ENCODE measurements at regions not wholly inside any gene's neighbourhood (a gene's known extent, or its start where the extent isn't known, plus 50 kb on each side); places are given as distances from the start of the nearest gene placed in this dataset.

GRCh38 chr12:58453306-58453705 lies 467.0 kb downstream of the LRIG3 start:
- no peak for TF ChIP-seq CTCF (IDR thresholded peaks at IDR 0.05; ENCODE audit: unreplicated experiment)
- Mint-ChIP-seq H3K4me3 (no peak overlapping the region), H3K9me3 (no peaks in the 10 kb centered on the region), H3K27me3 (ENCODE audit: low read depth) (no peaks in the 10 kb centered on the region), H3K36me3 (no peaks in the 10 kb centered on the region), H3K4me1 (no peaks in the 10 kb centered on the region), H3K27ac (no peak overlapping the region)
- no peak for DNase-seq (ENCODE audit: low spot score in 2 of 2, unreplicated experiment in 2 of 2)

GRCh38 chr12:58455136-58455535 lies 465.2 kb downstream of the LRIG3 start:
- H3K27ac Mint-ChIP-seq, result no peak overlapping the region
- peaks cover 5% of the 10 kb centered on the region for H3K4me1 Mint-ChIP-seq
- no peaks in the 10 kb centered on the region for H3K27me3 Mint-ChIP-seq (ENCODE audit: low read depth)
- H3K9me3 Mint-ChIP-seq, result no peaks in the 10 kb centered on the region
- no peak overlapping the region for H3K4me3 Mint-ChIP-seq
- no peaks in the 10 kb centered on the region for H3K36me3 Mint-ChIP-seq
- no peak for TF ChIP-seq CTCF (IDR thresholded peaks at IDR 0.05; ENCODE audit: unreplicated experiment)
- DNase-seq (ENCODE audit: low spot score in 2 of 2, unreplicated experiment in 2 of 2), result no peak

GRCh38 chr12:58458102-58458501 lies 462.2 kb downstream of the LRIG3 start:
- Mint-ChIP-seq H3K4me3 (no peak overlapping the region), H3K27me3 (ENCODE audit: low read depth) (no peaks in the 10 kb centered on the region), H3K27ac (no peak overlapping the region), H3K9me3 (no peaks in the 10 kb centered on the region), H3K36me3 (no peaks in the 10 kb centered on the region), H3K4me1 (peaks cover 12% of the 10 kb centered on the region)
- DNase-seq (ENCODE audit: low spot score in 2 of 2, unreplicated experiment in 2 of 2), result no peak
- no peak for TF ChIP-seq CTCF (IDR thresholded peaks at IDR 0.05; ENCODE audit: unreplicated experiment)

- Mint-ChIP-seq H3K27me3 (ENCODE audit: low read depth) (no peaks in the 10 kb centered on the region), H3K4me3 (no peak overlapping the region), H3K36me3 (no peaks in the 10 kb centered on the region), H3K4me1 (peaks cover 12% of the 10 kb centered on the region), H3K27ac (no peak overlapping the region), H3K9me3 (no peaks in the 10 kb centered on the region)
- DNase-seq (ENCODE audit: low spot score in 2 of 2, unreplicated experiment in 2 of 2), result no peak
- no peak for TF ChIP-seq CTCF (IDR thresholded peaks at IDR 0.05; ENCODE audit: unreplicated experiment)
Observed at GRCh38 chr12:58459191-58459590, 461.1 kb downstream of the LRIG3 start.

- H3K36me3 Mint-ChIP-seq, result peaks cover 5% of the 10 kb centered on the region
- H3K4me1 Mint-ChIP-seq, result peaks cover 12% of the 10 kb centered on the region
- no peak overlapping the region for H3K27ac Mint-ChIP-seq
Observed at GRCh38 chr12:58463051-58463450, 457.3 kb downstream of the LRIG3 start.

More at GRCh38 chr12:58463051-58463450, 457.3 kb downstream of the LRIG3 start:
- Mint-ChIP-seq H3K27me3 (ENCODE audit: low read depth) (no peaks in the 10 kb centered on the region), H3K4me3 (no peak overlapping the region), H3K9me3 (peaks cover 19% of the 10 kb centered on the region)
- no peak for TF ChIP-seq CTCF (IDR thresholded peaks at IDR 0.05; ENCODE audit: unreplicated experiment)
- DNase-seq (ENCODE audit: low spot score in 2 of 2, unreplicated experiment in 2 of 2), result no peak
